ENCODE measurements at regions not wholly inside any gene's neighbourhood (a gene's known extent, or its start where the extent isn't known, plus 50 kb on each side); places are given as distances from the start of the nearest gene placed in this dataset.

DNA sequence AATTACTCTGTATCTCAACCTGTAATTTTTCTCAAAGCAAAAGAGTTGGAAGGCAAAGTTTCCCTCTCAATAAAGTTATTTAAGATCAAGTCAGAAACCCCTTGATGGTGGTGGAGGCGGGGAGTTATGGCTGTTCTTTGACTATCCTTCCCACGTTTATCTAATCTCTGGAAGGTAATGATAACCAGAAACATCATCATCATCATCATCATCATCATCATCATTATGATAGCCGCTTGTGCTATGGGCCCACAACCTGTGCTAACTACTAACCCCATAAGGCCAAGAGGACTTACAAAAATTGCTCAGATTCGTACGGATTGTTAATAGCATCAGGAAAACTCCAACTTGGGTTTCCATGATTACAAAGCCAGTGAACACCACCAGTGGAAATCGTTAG, 502.3 kb downstream of the SH2D4B start:
- TF ChIP-seq, protein P1, sequence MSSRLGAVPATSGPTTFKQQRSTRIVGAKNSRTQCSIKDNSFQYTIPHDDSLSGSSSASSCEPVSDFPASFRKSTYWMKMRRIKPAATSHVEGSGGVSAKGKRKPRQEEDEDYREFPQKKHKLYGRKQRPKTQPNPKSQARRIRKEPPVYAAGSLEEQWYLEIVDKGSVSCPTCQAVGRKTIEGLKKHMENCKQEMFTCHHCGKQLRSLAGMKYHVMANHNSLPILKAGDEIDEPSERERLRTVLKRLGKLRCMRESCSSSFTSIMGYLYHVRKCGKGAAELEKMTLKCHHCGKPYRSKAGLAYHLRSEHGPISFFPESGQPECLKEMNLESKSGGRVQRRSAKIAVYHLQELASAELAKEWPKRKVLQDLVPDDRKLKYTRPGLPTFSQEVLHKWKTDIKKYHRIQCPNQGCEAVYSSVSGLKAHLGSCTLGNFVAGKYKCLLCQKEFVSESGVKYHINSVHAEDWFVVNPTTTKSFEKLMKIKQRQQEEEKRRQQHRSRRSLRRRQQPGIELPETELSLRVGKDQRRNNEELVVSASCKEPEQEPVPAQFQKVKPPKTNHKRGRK (CRISPR knock-in tag; IDR thresholded peaks at IDR 0.05) = no peak
- TF ChIP-seq ZNF121 (CRISPR knock-in tag; IDR thresholded peaks at IDR 0.05) = no peak
- TF ChIP-seq, protein P2, sequence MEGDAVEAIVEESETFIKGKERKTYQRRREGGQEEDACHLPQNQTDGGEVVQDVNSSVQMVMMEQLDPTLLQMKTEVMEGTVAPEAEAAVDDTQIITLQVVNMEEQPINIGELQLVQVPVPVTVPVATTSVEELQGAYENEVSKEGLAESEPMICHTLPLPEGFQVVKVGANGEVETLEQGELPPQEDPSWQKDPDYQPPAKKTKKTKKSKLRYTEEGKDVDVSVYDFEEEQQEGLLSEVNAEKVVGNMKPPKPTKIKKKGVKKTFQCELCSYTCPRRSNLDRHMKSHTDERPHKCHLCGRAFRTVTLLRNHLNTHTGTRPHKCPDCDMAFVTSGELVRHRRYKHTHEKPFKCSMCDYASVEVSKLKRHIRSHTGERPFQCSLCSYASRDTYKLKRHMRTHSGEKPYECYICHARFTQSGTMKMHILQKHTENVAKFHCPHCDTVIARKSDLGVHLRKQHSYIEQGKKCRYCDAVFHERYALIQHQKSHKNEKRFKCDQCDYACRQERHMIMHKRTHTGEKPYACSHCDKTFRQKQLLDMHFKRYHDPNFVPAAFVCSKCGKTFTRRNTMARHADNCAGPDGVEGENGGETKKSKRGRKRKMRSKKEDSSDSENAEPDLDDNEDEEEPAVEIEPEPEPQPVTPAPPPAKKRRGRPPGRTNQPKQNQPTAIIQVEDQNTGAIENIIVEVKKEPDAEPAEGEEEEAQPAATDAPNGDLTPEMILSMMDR (CRISPR knock-in tag; IDR thresholded peaks at IDR 0.05) = no peak

Data from HepG2 (cell line).